Effector memory CD8-positive, alpha-beta T cell (primary cell): ENCODE measurements at regions not wholly inside any gene's neighbourhood (a gene's known extent, or its start where the extent isn't known, plus 50 kb on each side); places are given as distances from the start of the nearest gene placed in this dataset.

Experiments
- ATAC-seq: fragments of 150-1000 bp; cut with Tn5 transposase; replicated peaks from 2 replicates; pipeline ENCODE4 v1.10.0; 2021; ENCODE audit warnings: mild to moderate bottlenecking, moderate library complexity
- DNase-seq, 3 experiments: peaks; one replicate each; pipeline ENCODE4 v3.0.0; 2021
- H3K27ac Mint-ChIP-seq, 2 donors: one replicate each; pipeline ENCODE4 v1.8.0; 2022; ENCODE audit warnings: mild to moderate bottlenecking in 2 of 2, mixed read lengths in 2 of 2, moderate library complexity in 2 of 2
- H3K27me3 Mint-ChIP-seq, 2 donors: one replicate each; pipeline ENCODE4 v1.8.0; 2022; ENCODE audit warnings: mixed read lengths in 2 of 2
- H3K36me3 Mint-ChIP-seq: one replicate; pipeline ENCODE4 v1.8.0; 2022; ENCODE audit warnings: mild to moderate bottlenecking, moderate library complexity, mixed read lengths; ENCODE audit not compliant: insufficient read depth
- H3K4me1 Mint-ChIP-seq, 2 donors: one replicate each; pipeline ENCODE4 v1.8.0; 2022; ENCODE audit warnings: low read depth in 2 of 2, mixed read lengths in 2 of 2
- H3K4me3 Mint-ChIP-seq, 2 donors: one replicate each; pipeline ENCODE4 v1.8.0; 2022; ENCODE audit warnings: mild to moderate bottlenecking in 2 of 2, mixed read lengths in 2 of 2, moderate library complexity in 2 of 2
- H3K9me3 Mint-ChIP-seq, 2 donors: one replicate each; pipeline ENCODE4 v1.8.0; 2022; ENCODE audit warnings: mixed read lengths in 2 of 2

GRCh38 chr4:89587364-89587763, 249.6 kb downstream of the SNCA start:
- Mint-ChIP-seq H3K36me3 (no peaks in the 10 kb centered on the region), H3K27me3 (peaks cover 12 to 25% of the 10 kb centered on the region in 2 donors), H3K9me3 (no peaks in the 10 kb centered on the region), H3K4me3 (no peak overlapping the region), H3K27ac (no peak overlapping the region), H3K4me1 (no peaks in the 10 kb centered on the region)
- ATAC-seq, result no peak
- no peak for DNase-seq

- H3K4me1 Mint-ChIP-seq, result no peaks in the 10 kb centered on the region
Measured at GRCh38 chr4:89586864-89587263, 250.1 kb downstream of the SNCA start.

DNA sequence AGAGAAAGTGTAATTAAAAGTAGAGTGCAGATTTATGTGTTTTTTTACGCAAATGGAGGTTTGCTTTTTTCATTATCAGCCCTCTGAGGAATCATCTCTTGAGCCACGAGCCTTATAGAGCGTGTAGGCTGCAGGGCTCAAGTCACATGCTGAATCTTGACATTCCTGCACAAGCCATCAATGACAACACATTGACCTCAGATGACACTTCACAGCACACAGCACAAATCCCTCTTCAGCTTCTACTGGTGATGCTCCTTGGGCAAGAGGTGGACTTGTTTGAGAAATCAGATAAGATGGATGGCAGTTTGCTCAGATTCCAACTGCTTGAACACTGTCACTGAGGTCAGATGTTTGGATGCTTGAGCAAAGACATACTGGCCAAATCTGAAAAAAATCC, 250.6 kb downstream of the SNCA start:
- H3K27ac Mint-ChIP-seq, result no peak overlapping the region
- DNase-seq (no peak), ATAC-seq (no peak)
- H3K36me3 Mint-ChIP-seq, result no peaks in the 10 kb centered on the region
- H3K9me3 Mint-ChIP-seq, result no peaks in the 10 kb centered on the region
- no peak overlapping the region for H3K4me3 Mint-ChIP-seq
- no peaks in the 10 kb centered on the region for H3K4me1 Mint-ChIP-seq
- peaks cover 18 to 35% of the 10 kb centered on the region in 2 donors for H3K27me3 Mint-ChIP-seq

More at GRCh38 chr4:89586864-89587263, 250.1 kb downstream of the SNCA start:
- H3K9me3 Mint-ChIP-seq, result no peaks in the 10 kb centered on the region
- no peak overlapping the region for H3K27ac Mint-ChIP-seq
- peaks cover 17 to 30% of the 10 kb centered on the region in 2 donors for H3K27me3 Mint-ChIP-seq
- ATAC-seq (no peak), DNase-seq (no peak)
- H3K36me3 Mint-ChIP-seq, result no peaks in the 10 kb centered on the region
- no peak overlapping the region for H3K4me3 Mint-ChIP-seq

- Mint-ChIP-seq H3K4me3 (no peak overlapping the region), H3K36me3 (peaks cover 3% of the 10 kb centered on the region), H3K4me1 (no peaks in the 10 kb centered on the region), H3K9me3 (no peaks in the 10 kb centered on the region), H3K27me3 (peaks cover 18 to 38% of the 10 kb centered on the region in 2 donors), H3K27ac (no peak overlapping the region)
- no peak for ATAC-seq
- DNase-seq, result no peak
Measured at GRCh38 chr4:89582756-89583505, 254.0 kb downstream of the SNCA start.

- no peak for DNase-seq
- H3K27ac Mint-ChIP-seq, result no peak overlapping the region
- H3K36me3 Mint-ChIP-seq, result peaks cover 3% of the 10 kb centered on the region
- no peak for ATAC-seq
- H3K27me3 Mint-ChIP-seq, result peaks cover 8 to 25% of the 10 kb centered on the region in 2 donors
- H3K4me1 Mint-ChIP-seq, result no peaks in the 10 kb centered on the region
- no peaks in the 10 kb centered on the region for H3K9me3 Mint-ChIP-seq
- H3K4me3 Mint-ChIP-seq, result no peak overlapping the region
Measured at GRCh38 chr4:89579771-89580170, 257.2 kb downstream of the SNCA start.

DNA sequence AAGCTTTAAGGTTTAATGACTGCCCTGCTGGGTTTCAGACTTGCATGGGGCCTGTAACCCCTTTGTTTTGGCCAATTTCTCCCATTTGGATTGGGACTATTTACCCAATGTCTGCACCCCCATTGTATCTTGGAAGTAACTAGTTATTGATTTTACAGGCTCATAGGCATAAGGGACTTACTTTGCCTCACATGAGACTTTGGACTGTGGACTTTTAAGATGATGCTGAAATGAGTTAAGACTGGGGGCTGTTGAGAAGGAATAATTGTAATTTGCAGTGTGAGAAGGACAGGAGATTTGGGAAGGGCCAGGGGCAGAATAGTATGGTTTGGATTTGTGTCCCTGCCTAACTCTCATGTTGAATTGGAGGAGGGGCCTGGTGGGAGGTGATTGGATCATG, 260.7 kb downstream of the SNCA start:
- H3K27ac Mint-ChIP-seq, result no peak overlapping the region
- H3K36me3 Mint-ChIP-seq, result peaks cover 3% of the 10 kb centered on the region
- ATAC-seq (no peak), DNase-seq (no peak)
- H3K4me1 Mint-ChIP-seq, result no peaks in the 10 kb centered on the region
- H3K4me3 Mint-ChIP-seq, result no peak overlapping the region
- no peaks in the 10 kb centered on the region for H3K9me3 Mint-ChIP-seq
- peaks cover 0 to 2% of the 10 kb centered on the region in 2 donors for H3K27me3 Mint-ChIP-seq

DNA sequence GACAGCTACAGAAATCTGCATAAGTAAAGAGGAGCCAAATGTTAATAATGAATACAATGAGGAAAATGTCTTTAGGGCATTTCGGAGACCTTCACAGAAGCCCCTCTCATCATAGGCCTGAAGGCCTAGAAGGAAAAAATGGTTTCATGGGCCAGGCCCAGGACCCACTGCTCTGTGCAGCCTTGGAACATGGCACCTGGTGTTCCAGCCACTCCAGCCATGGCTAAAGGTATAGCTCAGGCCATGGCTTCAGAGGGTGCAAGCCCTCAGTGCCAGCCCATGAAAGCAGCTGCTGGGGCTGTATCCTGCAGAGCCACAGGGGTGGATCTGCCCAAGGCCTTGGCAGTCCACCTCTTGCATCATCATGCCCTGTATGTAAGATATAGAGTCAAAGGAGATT, 261.1 kb downstream of the SNCA start:
- Mint-ChIP-seq H3K4me3 (no peak overlapping the region), H3K4me1 (no peaks in the 10 kb centered on the region), H3K9me3 (no peaks in the 10 kb centered on the region), H3K27ac (no peak overlapping the region), H3K36me3 (peaks cover 3% of the 10 kb centered on the region), H3K27me3 (no peaks in the 10 kb centered on the region)
- no peak for ATAC-seq
- DNase-seq, result no peak

GRCh38 chr4:89574176-89574575, 262.8 kb downstream of the SNCA start:
- Mint-ChIP-seq H3K4me3 (no peak overlapping the region), H3K9me3 (no peaks in the 10 kb centered on the region), H3K4me1 (no peaks in the 10 kb centered on the region), H3K27me3 (no peaks in the 10 kb centered on the region), H3K27ac (no peak overlapping the region), H3K36me3 (peaks cover 3% of the 10 kb centered on the region)
- DNase-seq, result no peak
- no peak for ATAC-seq

GRCh38 chr4:89573656-89574055, 263.3 kb downstream of the SNCA start:
- Mint-ChIP-seq H3K27me3 (peaks cover 0 to under 1% of the 10 kb centered on the region in 2 donors), H3K4me3 (no peak overlapping the region), H3K4me1 (no peaks in the 10 kb centered on the region), H3K9me3 (no peaks in the 10 kb centered on the region), H3K27ac (no peak overlapping the region), H3K36me3 (no peaks in the 10 kb centered on the region)
- no peak for DNase-seq
- no peak for ATAC-seq

GRCh38 chr4:89572224-89572858, 264.6 kb downstream of the SNCA start:
- Mint-ChIP-seq H3K27me3 (peaks cover 12 to 14% of the 10 kb centered on the region in 2 donors), H3K9me3 (no peaks in the 10 kb centered on the region), H3K36me3 (no peaks in the 10 kb centered on the region), H3K27ac (no peak overlapping the region), H3K4me3 (no peak overlapping the region), H3K4me1 (no peaks in the 10 kb centered on the region)
- no peak for ATAC-seq
- no peak for DNase-seq

GRCh38 chr4:89570931-89571330, 263.3 kb upstream of the GPRIN3 start:
- no peak for DNase-seq
- no peak for ATAC-seq
- H3K4me3 Mint-ChIP-seq, result no peak overlapping the region
- peaks cover 20 to 21% of the 10 kb centered on the region in 2 donors for H3K27me3 Mint-ChIP-seq
- H3K27ac Mint-ChIP-seq, result no peak overlapping the region
- H3K4me1 Mint-ChIP-seq, result no peaks in the 10 kb centered on the region
- no peaks in the 10 kb centered on the region for H3K9me3 Mint-ChIP-seq
- H3K36me3 Mint-ChIP-seq, result no peaks in the 10 kb centered on the region

DNA sequence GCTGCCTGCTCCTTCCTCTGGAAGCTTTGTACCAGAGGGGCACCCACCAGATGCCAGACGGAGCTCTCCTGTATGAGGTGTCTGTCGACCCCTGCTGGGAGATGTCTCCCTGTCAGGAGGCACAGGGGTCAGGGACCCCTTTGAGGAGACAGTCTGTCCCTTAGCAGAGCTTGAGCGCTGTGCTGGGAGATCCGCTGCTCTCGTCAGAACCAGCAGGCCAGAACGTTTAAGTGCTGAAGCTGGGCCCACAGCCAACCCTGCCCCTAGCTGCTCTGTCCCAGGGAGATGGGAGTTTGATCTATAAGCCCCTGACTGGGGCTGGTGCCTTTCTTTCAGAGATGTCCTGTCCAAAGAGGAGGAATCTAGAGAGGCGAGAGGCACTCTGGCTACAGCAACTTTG, 260.3 kb upstream of the GPRIN3 start:
- ATAC-seq (no peak), DNase-seq (no peak)
- H3K27me3 Mint-ChIP-seq, result peaks cover 20 to 21% of the 10 kb centered on the region in 2 donors
- no peaks in the 10 kb centered on the region for H3K9me3 Mint-ChIP-seq
- H3K4me3 Mint-ChIP-seq, result no peak overlapping the region
- H3K36me3 Mint-ChIP-seq, result no peaks in the 10 kb centered on the region
- H3K4me1 Mint-ChIP-seq, result no peaks in the 10 kb centered on the region
- no peak overlapping the region for H3K27ac Mint-ChIP-seq

GRCh38 chr4:89563431-89563830, 255.8 kb upstream of the GPRIN3 start:
- ATAC-seq (peak; percentile 21), DNase-seq (no peak)
- no peak overlapping the region for H3K4me3 Mint-ChIP-seq
- H3K9me3 Mint-ChIP-seq, result no peaks in the 10 kb centered on the region
- peaks cover 28 to 32% of the 10 kb centered on the region in 2 donors for H3K27me3 Mint-ChIP-seq
- H3K36me3 Mint-ChIP-seq, result no peaks in the 10 kb centered on the region
- H3K4me1 Mint-ChIP-seq, result no peaks in the 10 kb centered on the region
- H3K27ac Mint-ChIP-seq, result no peak overlapping the region

DNA sequence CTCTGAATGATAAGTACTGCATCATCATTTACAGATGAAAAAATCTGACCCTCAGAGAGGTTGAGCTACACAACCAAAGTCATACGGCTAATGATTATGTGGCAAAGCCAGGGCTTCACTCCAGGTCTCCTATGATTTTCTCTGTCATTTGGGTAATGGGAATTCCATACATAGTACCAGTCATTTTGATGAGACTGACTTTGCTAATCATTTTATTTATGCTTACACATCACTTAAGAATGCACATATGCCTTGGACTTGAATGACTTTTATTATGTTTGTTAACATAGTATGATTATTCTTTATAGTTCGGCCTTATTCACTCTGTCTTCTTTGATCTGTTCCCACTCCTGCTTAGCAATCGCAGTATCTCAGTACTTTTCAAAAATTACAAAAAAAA, 255.1 kb upstream of the GPRIN3 start:
- ATAC-seq (no peak), DNase-seq (no peak)
- Mint-ChIP-seq H3K4me1 (no peaks in the 10 kb centered on the region), H3K36me3 (no peaks in the 10 kb centered on the region), H3K27me3 (peaks cover 21 to 25% of the 10 kb centered on the region in 2 donors), H3K4me3 (no peak overlapping the region), H3K9me3 (no peaks in the 10 kb centered on the region), H3K27ac (no peak overlapping the region)
